ENCODE measurements at regions not wholly inside any gene's neighbourhood (a gene's known extent, or its start where the extent isn't known, plus 50 kb on each side); places are given as distances from the start of the nearest gene placed in this dataset.

- DNase-seq: no peak
These were observed 175.4 kb upstream of the TP63 start for GRCh38 chr3:189455641-189456417.

GRCh38 chr3:189457201-189457607 is 174.0 kb upstream of the TP63 start:
- no peak for DNase-seq

GRCh38 chr3:189457631-189458412 is 173.4 kb upstream of the TP63 start:
- no peak for DNase-seq

GRCh38 chr3:189458528-189458927 is 172.7 kb upstream of the TP63 start:
- no peak for DNase-seq

GRCh38 chr3:189459231-189459630 is 172.0 kb upstream of the TP63 start:
- DNase-seq: no peak

- DNase-seq: no peak
These were observed 170.7 kb upstream of the TP63 start for GRCh38 chr3:189460511-189460910.

GRCh38 chr3:189464799-189465198 is 166.4 kb upstream of the TP63 start:
- DNase-seq: no peak

GRCh38 chr3:189466004-189466403 is 165.2 kb upstream of the TP63 start:
- DNase-seq: no peak

- DNase-seq: no peak
These were observed 163.7 kb upstream of the TP63 start for GRCh38 chr3:189467451-189467850.

GRCh38 chr3:189474944-189475343 is 156.2 kb upstream of the TP63 start:
- DNase-seq: no peak

GRCh38 chr3:189477614-189478013 is 153.6 kb upstream of the TP63 start:
- no peak for DNase-seq

- DNase-seq: no peak
These were observed 144.6 kb upstream of the TP63 start for GRCh38 chr3:189486556-189486955.

- no peak for DNase-seq
These were observed 142.9 kb upstream of the TP63 start for GRCh38 chr3:189488241-189488767.

- no peak for DNase-seq
These were observed 140.9 kb upstream of the TP63 start for GRCh38 chr3:189490337-189490736.

GRCh38 chr3:189490749-189491148 is 140.4 kb upstream of the TP63 start:
- no peak for DNase-seq

- DNase-seq: no peak
These were observed 139.4 kb upstream of the TP63 start for GRCh38 chr3:189491831-189492230.

- DNase-seq: no peak
These were observed 137.9 kb upstream of the TP63 start for GRCh38 chr3:189493271-189493670.

GRCh38 chr3:189494632-189495031 is 136.6 kb upstream of the TP63 start:
- DNase-seq: no peak

- DNase-seq: no peak
These were observed 134.6 kb upstream of the TP63 start for GRCh38 chr3:189496375-189497138.

GRCh38 chr3:189498995-189499704 is 132.0 kb upstream of the TP63 start:
- no peak for DNase-seq

GRCh38 chr3:189500299-189500698 is 130.9 kb upstream of the TP63 start:
- no peak for DNase-seq

GRCh38 chr3:189500798-189501495 is 130.2 kb upstream of the TP63 start:
- DNase-seq: no peak

Measured in NCI-H748 treated with DMSO at 0.1 percent for 48 hours (cell line).